H1 (cell line): ENCODE measurements at regions not wholly inside any gene's neighbourhood (a gene's known extent, or its start where the extent isn't known, plus 50 kb on each side); places are given as distances from the start of the nearest gene placed in this dataset.

Experiments used
- BCL11A ChIP-seq, 2 experiments: IDR thresholded peaks; one replicate each; pipeline ENCODE4 v1.6.1; 2011; ENCODE audit warnings: low read depth in 2 of 2, low read length in 2 of 2, mild to moderate bottlenecking in 2 of 2
- EP300 ChIP-seq, 2 experiments: IDR thresholded peaks; 1 replicate in 1 of 2; 2 replicates in 1 of 2; pipeline ENCODE4 v1.6.1; 2011 to 2012; ENCODE audit warnings: low read depth in 2 of 2, low read length in 2 of 2, mild to moderate bottlenecking in 2 of 2, borderline replicate concordance in 1 of 2, inconsistent platforms in 1 of 2, moderate library complexity in 1 of 2
- SIX5 ChIP-seq: IDR thresholded peaks from 2 replicates; pipeline ENCODE4 v1.6.1; 2011; ENCODE audit warnings: mild to moderate bottlenecking, low read depth, low read length
- SRF ChIP-seq: IDR thresholded peaks from 2 replicates; pipeline ENCODE4 v1.6.1; 2011; ENCODE audit warnings: mild to moderate bottlenecking, low read depth, low read length, moderate library complexity
- TAF7 ChIP-seq: optimal IDR thresholded peaks from 2 replicates; pipeline ENCODE3; 2011; ENCODE audit warnings: low read depth, mild to moderate bottlenecking, inconsistent platforms, low read length, moderate library complexity, borderline replicate concordance
- TF ChIP-seq, protein P1 (sequence below): IDR thresholded peaks from 2 replicates; pipeline ENCODE4 v1.6.1; 2011; ENCODE audit warnings: low read depth, mild to moderate bottlenecking, low read length; ENCODE audit not compliant: insufficient read depth

DNA sequence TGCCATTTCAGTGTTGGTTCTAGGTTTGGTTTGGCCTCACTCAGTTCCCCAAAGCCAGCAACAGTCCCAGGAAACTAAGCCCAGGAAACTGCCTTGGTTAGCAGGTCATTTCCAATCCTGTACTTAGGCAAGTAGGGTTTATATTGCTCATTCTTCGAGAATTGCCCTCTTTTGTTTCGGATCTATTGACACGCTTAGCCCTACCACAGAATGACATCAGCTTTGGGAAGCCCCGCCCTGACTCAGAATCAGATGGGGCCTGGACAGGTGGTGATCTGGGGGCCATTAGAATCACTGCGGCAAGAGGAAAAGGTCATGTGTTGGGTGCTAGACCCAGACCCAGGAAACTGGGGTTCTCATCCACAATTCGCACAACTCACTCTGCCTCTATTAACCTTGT, 578.2 kb downstream of the QKI start (continued):
- TF ChIP-seq SIX5: no peak
- TF ChIP-seq, protein P1, sequence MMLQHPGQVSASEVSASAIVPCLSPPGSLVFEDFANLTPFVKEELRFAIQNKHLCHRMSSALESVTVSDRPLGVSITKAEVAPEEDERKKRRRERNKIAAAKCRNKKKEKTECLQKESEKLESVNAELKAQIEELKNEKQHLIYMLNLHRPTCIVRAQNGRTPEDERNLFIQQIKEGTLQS: no peak
- no peak for TF ChIP-seq SRF
- no peak for TF ChIP-seq EP300 (IDR thresholded peaks at IDR 0.05; ENCODE audit: borderline replicate concordance in 1 of 2, low read depth in 2 of 2, low read length in 2 of 2)
- TF ChIP-seq TAF7: no peak
- TF ChIP-seq BCL11A (IDR thresholded peaks at IDR 0.05; ENCODE audit: low read depth in 2 of 2, low read length in 2 of 2): no peak
